Prostate gland (tissue), 2 donors: ENCODE measurements at regions not wholly inside any gene's neighbourhood (a gene's known extent, or its start where the extent isn't known, plus 50 kb on each side); places are given as distances from the start of the nearest gene placed in this dataset.

Source experiments
- POLR2A ChIP-seq: fragments of 450-650 bp; IDR thresholded peaks from one replicate; pipeline ENCODE4 v1.6.1; 2016; ENCODE audit warnings: antibody characterized with exemption, mild to moderate bottlenecking
- POLR2AphosphoS5 ChIP-seq: sonication (generic); formaldehyde crosslinking; IDR thresholded peaks from one replicate; pipeline ENCODE4 v1.6.1; 2017; ENCODE audit warnings: antibody characterized with exemption
- TF ChIP-seq, protein P1 (sequence below), 4 experiments: fragments of 200-600 bp in 2 of 4; fragments of 450-650 bp in 2 of 4; sonication (generic) in 2 of 4; IDR thresholded peaks; 1 replicate in 3 of 4; 2 replicates in 1 of 4; pipeline ENCODE4 v1.5.1; 2016 to 2019; ENCODE audit warnings: antibody characterized with exemption in 4 of 4, mild to moderate bottlenecking in 2 of 4, moderate library complexity in 2 of 4

DNA sequence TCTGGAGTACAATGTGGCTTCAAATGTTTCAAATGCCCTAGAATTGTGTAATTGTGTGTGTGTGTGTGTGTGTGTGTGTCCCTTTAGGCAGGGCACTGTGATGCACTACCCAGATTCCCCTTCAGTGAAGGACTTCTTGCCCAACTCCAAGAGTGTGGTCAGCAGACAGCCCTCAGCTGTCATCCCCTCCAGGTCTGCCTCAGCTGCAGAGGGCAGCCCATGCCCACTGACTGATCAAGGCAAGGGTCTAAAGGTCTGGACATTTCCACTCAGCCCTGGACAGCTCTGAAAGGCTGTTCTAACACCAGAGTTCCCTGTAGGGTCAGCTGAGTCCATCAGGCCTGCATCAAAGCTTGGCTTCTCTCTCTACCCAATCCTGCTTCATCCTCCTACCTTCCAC, 83.9 kb upstream of the USP9X start:
- TF ChIP-seq, protein P1, sequence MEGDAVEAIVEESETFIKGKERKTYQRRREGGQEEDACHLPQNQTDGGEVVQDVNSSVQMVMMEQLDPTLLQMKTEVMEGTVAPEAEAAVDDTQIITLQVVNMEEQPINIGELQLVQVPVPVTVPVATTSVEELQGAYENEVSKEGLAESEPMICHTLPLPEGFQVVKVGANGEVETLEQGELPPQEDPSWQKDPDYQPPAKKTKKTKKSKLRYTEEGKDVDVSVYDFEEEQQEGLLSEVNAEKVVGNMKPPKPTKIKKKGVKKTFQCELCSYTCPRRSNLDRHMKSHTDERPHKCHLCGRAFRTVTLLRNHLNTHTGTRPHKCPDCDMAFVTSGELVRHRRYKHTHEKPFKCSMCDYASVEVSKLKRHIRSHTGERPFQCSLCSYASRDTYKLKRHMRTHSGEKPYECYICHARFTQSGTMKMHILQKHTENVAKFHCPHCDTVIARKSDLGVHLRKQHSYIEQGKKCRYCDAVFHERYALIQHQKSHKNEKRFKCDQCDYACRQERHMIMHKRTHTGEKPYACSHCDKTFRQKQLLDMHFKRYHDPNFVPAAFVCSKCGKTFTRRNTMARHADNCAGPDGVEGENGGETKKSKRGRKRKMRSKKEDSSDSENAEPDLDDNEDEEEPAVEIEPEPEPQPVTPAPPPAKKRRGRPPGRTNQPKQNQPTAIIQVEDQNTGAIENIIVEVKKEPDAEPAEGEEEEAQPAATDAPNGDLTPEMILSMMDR (IDR thresholded peaks at IDR 0.05), result no peak
- TF ChIP-seq POLR2A (no peak), POLR2AphosphoS5 (no peak)
